ENCODE measurements at regions not wholly inside any gene's neighbourhood (a gene's known extent, or its start where the extent isn't known, plus 50 kb on each side); places are given as distances from the start of the nearest gene placed in this dataset.

GRCh38 chr2:195606179-195606578 lies 50.8 kb upstream of the SLC39A10 start:
- in situ Hi-C loops (cut with HindIII; ENCODE audit: low pct_unique_long_range_greater_than_20kb, low sequenced_read_pairs), result no loop called here
- DNase-seq (ENCODE audit: low read depth), result no peak

- no peak for DNase-seq (ENCODE audit: low read depth)
- in situ Hi-C loops (cut with HindIII; ENCODE audit: low pct_unique_long_range_greater_than_20kb, low sequenced_read_pairs), result no loop called here
Measured at GRCh38 chr2:195604706-195605105, 52.3 kb upstream of the SLC39A10 start.

- DNase-seq (ENCODE audit: low read depth), result no peak
- in situ Hi-C loops (cut with HindIII; ENCODE audit: low pct_unique_long_range_greater_than_20kb, low sequenced_read_pairs), result no loop called here
Measured at GRCh38 chr2:195603998-195604397, 53.0 kb upstream of the SLC39A10 start.

GRCh38 chr2:195603408-195603807 lies 53.6 kb upstream of the SLC39A10 start:
- DNase-seq (ENCODE audit: low read depth), result no peak
- in situ Hi-C loops (cut with HindIII; ENCODE audit: low pct_unique_long_range_greater_than_20kb, low sequenced_read_pairs), result no loop called here

- in situ Hi-C loops (cut with HindIII; ENCODE audit: low pct_unique_long_range_greater_than_20kb, low sequenced_read_pairs), result no loop called here
- no peak for DNase-seq (ENCODE audit: low read depth)
Measured at GRCh38 chr2:195602687-195603086, 54.3 kb upstream of the SLC39A10 start.

- in situ Hi-C loops (cut with HindIII; ENCODE audit: low pct_unique_long_range_greater_than_20kb, low sequenced_read_pairs), result no loop called here
- DNase-seq (ENCODE audit: low read depth), result no peak
Measured at GRCh38 chr2:195601361-195601760, 55.7 kb upstream of the SLC39A10 start.

GRCh38 chr2:195600778-195601177 lies 56.2 kb upstream of the SLC39A10 start:
- in situ Hi-C loops (cut with HindIII; ENCODE audit: low pct_unique_long_range_greater_than_20kb, low sequenced_read_pairs), result no loop called here
- DNase-seq (ENCODE audit: low read depth), result no peak

GRCh38 chr2:195596840-195597239 lies 60.2 kb upstream of the SLC39A10 start:
- no peak for DNase-seq (ENCODE audit: low read depth)
- in situ Hi-C loops (cut with HindIII; ENCODE audit: low pct_unique_long_range_greater_than_20kb, low sequenced_read_pairs), result no loop called here

- in situ Hi-C loops (cut with HindIII; ENCODE audit: low pct_unique_long_range_greater_than_20kb, low sequenced_read_pairs), result no loop called here
- DNase-seq (ENCODE audit: low read depth), result no peak
Measured at GRCh38 chr2:195595825-195596224, 61.2 kb upstream of the SLC39A10 start.

GRCh38 chr2:195594919-195595694 lies 61.9 kb upstream of the SLC39A10 start:
- in situ Hi-C loops (cut with HindIII; ENCODE audit: low pct_unique_long_range_greater_than_20kb, low sequenced_read_pairs), result no loop called here
- no peak for DNase-seq (ENCODE audit: low read depth)

GRCh38 chr2:195594248-195594647 lies 62.8 kb upstream of the SLC39A10 start:
- no peak for DNase-seq (ENCODE audit: low read depth)
- in situ Hi-C loops (cut with HindIII; ENCODE audit: low pct_unique_long_range_greater_than_20kb, low sequenced_read_pairs), result no loop called here

- no peak for DNase-seq (ENCODE audit: low read depth)
- in situ Hi-C loops (cut with HindIII; ENCODE audit: low pct_unique_long_range_greater_than_20kb, low sequenced_read_pairs), result no loop called here
Measured at GRCh38 chr2:195592105-195592504, 64.9 kb upstream of the SLC39A10 start.

- DNase-seq (ENCODE audit: low read depth), result no peak
- in situ Hi-C loops (cut with HindIII; ENCODE audit: low pct_unique_long_range_greater_than_20kb, low sequenced_read_pairs), result no loop called here
Measured at GRCh38 chr2:195590861-195591205, 66.2 kb upstream of the SLC39A10 start.

- in situ Hi-C loops (cut with HindIII; ENCODE audit: low pct_unique_long_range_greater_than_20kb, low sequenced_read_pairs), result no loop called here
- DNase-seq (ENCODE audit: low read depth), result no peak
Measured at GRCh38 chr2:195590199-195590860, 66.7 kb upstream of the SLC39A10 start.

GRCh38 chr2:195587966-195588365 lies 69.1 kb upstream of the SLC39A10 start:
- in situ Hi-C loops (cut with HindIII; ENCODE audit: low pct_unique_long_range_greater_than_20kb, low sequenced_read_pairs), result no loop called here
- no peak for DNase-seq (ENCODE audit: low read depth)

GRCh38 chr2:195586062-195586714 lies 70.8 kb upstream of the SLC39A10 start:
- no peak for DNase-seq (ENCODE audit: low read depth)
- in situ Hi-C loops (cut with HindIII; ENCODE audit: low pct_unique_long_range_greater_than_20kb, low sequenced_read_pairs), result no loop called here

GRCh38 chr2:195582188-195582587 lies 74.8 kb upstream of the SLC39A10 start:
- in situ Hi-C loops (cut with HindIII; ENCODE audit: low pct_unique_long_range_greater_than_20kb, low sequenced_read_pairs), result no loop called here
- no peak for DNase-seq (ENCODE audit: low read depth)

GRCh38 chr2:195579776-195580555 lies 77.1 kb upstream of the SLC39A10 start:
- no peak for DNase-seq (ENCODE audit: low read depth)
- in situ Hi-C loops (cut with HindIII; ENCODE audit: low pct_unique_long_range_greater_than_20kb, low sequenced_read_pairs), result no loop called here

- in situ Hi-C loops (cut with HindIII; ENCODE audit: low pct_unique_long_range_greater_than_20kb, low sequenced_read_pairs), result no loop called here
- DNase-seq (ENCODE audit: low read depth), result peak; percentile 77
Measured at GRCh38 chr2:195575879-195576401, 81.1 kb upstream of the SLC39A10 start.

Measured in Caki2 (cell line).